ENCODE measurements at regions not wholly inside any gene's neighbourhood (a gene's known extent, or its start where the extent isn't known, plus 50 kb on each side); places are given as distances from the start of the nearest gene placed in this dataset.

- DNase-seq, result no peak
Measured at GRCh38 chr14:101048766-101049165, 145.2 kb upstream of the RTL1 start.

- DNase-seq, result no peak
Measured at GRCh38 chr14:101049511-101049910, 146.0 kb upstream of the RTL1 start.

- no peak for DNase-seq
Measured at GRCh38 chr14:101049942-101050341, 146.4 kb upstream of the RTL1 start.

- no peak for DNase-seq
Measured at GRCh38 chr14:101050901-101051490, 147.5 kb upstream of the RTL1 start.

- no peak for DNase-seq
Measured at GRCh38 chr14:101054671-101055070, 151.1 kb upstream of the RTL1 start.

GRCh38 chr14:101055106-101055662, 151.7 kb upstream of the RTL1 start:
- no peak for DNase-seq

- DNase-seq, result no peak
Measured at GRCh38 chr14:101055776-101056374, 152.4 kb upstream of the RTL1 start.

- DNase-seq, result peak; percentile 15
Measured at GRCh38 chr14:101056446-101056845, 152.9 kb upstream of the RTL1 start.

- DNase-seq, result no peak
Measured at GRCh38 chr14:101057394-101057793, 153.9 kb upstream of the RTL1 start.

- peak; percentile 39 for DNase-seq
Measured at GRCh38 chr14:101058571-101058970, 155.0 kb upstream of the RTL1 start.

- DNase-seq, result no peak
Measured at GRCh38 chr14:101060171-101060601, 156.7 kb upstream of the RTL1 start.

- no peak for DNase-seq
Measured at GRCh38 chr14:101061411-101062064, 158.0 kb upstream of the RTL1 start.

GRCh38 chr14:101062065-101062450, 158.5 kb upstream of the RTL1 start:
- no peak for DNase-seq

GRCh38 chr14:101062601-101063000, 159.1 kb upstream of the RTL1 start:
- peak; percentile 38 for DNase-seq

- no peak for DNase-seq
Measured at GRCh38 chr14:101063121-101063520, 159.6 kb upstream of the RTL1 start.

- no peak for DNase-seq
Measured at GRCh38 chr14:101064121-101064661, 160.7 kb upstream of the RTL1 start.

- no peak for DNase-seq
Measured at GRCh38 chr14:101064718-101065117, 161.2 kb upstream of the RTL1 start.

GRCh38 chr14:101065246-101065645, 161.7 kb upstream of the RTL1 start:
- no peak for DNase-seq

- no peak for DNase-seq
Measured at GRCh38 chr14:101065696-101066694, 162.5 kb upstream of the RTL1 start.

- no peak for DNase-seq
Measured at GRCh38 chr14:101066826-101067510, 163.4 kb upstream of the RTL1 start.

GRCh38 chr14:101068313-101069227, 165.0 kb upstream of the RTL1 start:
- no peak for DNase-seq

Data from fibroblast of skin of right quadriceps (primary cell).